K562 (cell line): ENCODE measurements at regions not wholly inside any gene's neighbourhood (a gene's known extent, or its start where the extent isn't known, plus 50 kb on each side); places are given as distances from the start of the nearest gene placed in this dataset.

ENCODE experiments used
- ATAC-seq: fragments of 200-7000 bp; cut with Tn5 transposase; 3 replicates; pipeline ENCODE4 v1.9.1; 2020; ENCODE audit warnings: moderate library complexity
- BruUV-seq: library from RNA; stranded (reverse); fragments of 400-500 nt; replicated peaks from 2 replicates; lab custom pipeline; 2021; lab: Mats Ljungman, UMichigan
- CTCF ChIA-PET: fragments of 300-600 bp; formaldehyde crosslinking; extraction: SDS; loops from one replicate; lab custom pipeline; 2021; ENCODE audit warnings: low intra/inter-chr PET ratio; lab: Yijun Ruan, JAX
- POLR2A ChIA-PET: fragments of 300-600, 350-650 bp; sonication (Branson Sonifier 250); formaldehyde crosslinking; extraction: SDS; loops from one replicate; lab custom pipeline; 2021; ENCODE audit warnings: antibody characterized with exemption, inconsistent platforms; lab: Yijun Ruan, JAX
- DNase-seq, 4 experiments: peaks; one replicate each; pipeline versions ENCODE4 v3.0.0 to v3.0.0-alpha.2; 2011 to 2018; ENCODE audit warnings: low spot score in 3 of 4, mixed read lengths in 3 of 4; ENCODE audit errors: extremely low read depth in 1 of 4
- FAIRE-seq: peaks from 2 replicates; lab custom pipeline; 2011; peaks lifted over from hg19 to GRCh38; lab: Jason Lieb, UNC
- H2AFZ ChIP-seq: 2 replicates; pipeline ENCODE4 v1.6.0; 2011; ENCODE audit warnings: low read depth, low read length, control low read depth, inconsistent platforms
- H3K27ac ChIP-seq: fragments of 200-600 bp; 3 replicates; pipeline ENCODE4 v1.8.0; 2011; ENCODE audit warnings: low read depth, mild to moderate bottlenecking, control low read depth, inconsistent platforms, low read length, moderate library complexity, mixed read lengths; ENCODE audit errors: extremely low read depth
- H3K27me3 ChIP-seq, 2 experiments: fragments of 300-600 bp in 1 of 2; 2 replicates in 1 of 2; 3 replicates in 1 of 2; pipeline versions ENCODE4 v1.6.0 to v1.8.0; 2011; ENCODE audit warnings: inconsistent platforms in 2 of 2, low read length in 2 of 2, mild to moderate bottlenecking in 1 of 2, mixed read lengths in 1 of 2, moderate library complexity in 1 of 2; ENCODE audit not compliant: control insufficient read depth in 2 of 2, insufficient read depth in 2 of 2
- H3K36me3 ChIP-seq: fragments of 300-600 bp; 3 replicates; pipeline ENCODE4 v1.8.0; 2011; ENCODE audit warnings: mild to moderate bottlenecking, low read length, inconsistent platforms; ENCODE audit not compliant: control insufficient read depth, insufficient read depth
- H3K4me1 ChIP-seq, 2 experiments: fragments of 200-600 bp in 1 of 2; replicated peaks in 1 of 2; 2 replicates in 1 of 2; 3 replicates in 1 of 2; pipeline versions ENCODE4 v1.5.1 to v1.8.0; 2011; ENCODE audit warnings: inconsistent platforms in 2 of 2, low read length in 2 of 2, mild to moderate bottlenecking in 1 of 2, mixed read lengths in 1 of 2, moderate library complexity in 1 of 2; ENCODE audit not compliant: control insufficient read depth in 2 of 2, insufficient read depth in 2 of 2
- H3K4me2 ChIP-seq: 2 replicates; pipeline ENCODE4 v1.6.1; 2011; ENCODE audit warnings: low read length, control low read depth, inconsistent platforms, mixed read lengths; ENCODE audit not compliant: insufficient read depth
- H3K4me3 ChIP-seq: fragments of 200-600 bp; sonication (generic), shearing (Covaris generic); 2 replicates; pipeline ENCODE4 v1.5.1; 2016; ENCODE audit warnings: control low read depth, inconsistent platforms
- H3K79me2 ChIP-seq: fragments of 200-600 bp; 3 replicates; pipeline ENCODE4 v1.8.0; 2011; ENCODE audit warnings: low read length, inconsistent platforms; ENCODE audit not compliant: control insufficient read depth, insufficient read depth
- H3K9ac ChIP-seq, 2 experiments: 2 replicates each; pipeline versions ENCODE4 v1.6.0 to v1.6.1; 2011; ENCODE audit warnings: low read depth in 2 of 2, low read length in 2 of 2, control low read depth in 1 of 2, inconsistent platforms in 1 of 2, mild to moderate bottlenecking in 1 of 2, mixed read lengths in 1 of 2; ENCODE audit not compliant: insufficient read depth in 1 of 2
- H3K9me1 ChIP-seq: one replicate; pipeline ENCODE4 v1.6.0; 2011; ENCODE audit warnings: inconsistent platforms, mild to moderate bottlenecking, low read length, moderate library complexity; ENCODE audit not compliant: control insufficient read depth, insufficient read depth
- H3K9me3 ChIP-seq: replicated peaks from 2 replicates; pipeline ENCODE4 v1.5.1; 2011; ENCODE audit warnings: low read depth, low read length, inconsistent platforms; ENCODE audit not compliant: control insufficient read depth, insufficient read depth
- H4K20me1 ChIP-seq: replicated peaks from 2 replicates; pipeline ENCODE4 v1.6.1; 2011; ENCODE audit warnings: low read length, inconsistent platforms, mixed read lengths; ENCODE audit not compliant: control insufficient read depth, insufficient read depth
- ARID2 ChIP-seq: fragments of 450-650 bp; IDR thresholded peaks from 2 replicates; pipeline ENCODE4 v1.6.1; 2017; ENCODE audit warnings: antibody characterized with exemption, mild to moderate bottlenecking
- DNMT1 ChIP-seq: fragments of 450-650 bp; IDR thresholded peaks from 2 replicates; pipeline ENCODE4 v1.6.1; 2016; ENCODE audit warnings: antibody characterized with exemption, mild to moderate bottlenecking
- DPF2 ChIP-seq: fragments of 450-650 bp; IDR thresholded peaks from 2 replicates; pipeline ENCODE4 v1.6.1; 2016
- FOXA1 ChIP-seq: fragments of 450-650 bp; IDR thresholded peaks from 2 replicates; pipeline ENCODE4 v1.6.1; 2016; ENCODE audit warnings: mild to moderate bottlenecking, borderline replicate concordance
- LARP7 ChIP-seq: fragments of 450-650 bp; IDR thresholded peaks from 2 replicates; pipeline ENCODE4 v1.6.1; 2016
- SRSF3 ChIP-seq: fragments of 200-400 bp; formaldehyde crosslinking; IDR thresholded peaks from 2 replicates; pipeline ENCODE4 v1.6.1; 2016; ENCODE audit warnings: mild to moderate bottlenecking, low read length, moderate library complexity; ENCODE audit not compliant: insufficient read depth
- ZNF586 ChIP-seq: fragments of 450-650 bp; formaldehyde crosslinking; conservative IDR thresholded peaks from 2 replicates; pipeline ENCODE4 v1.4.0; 2020; ENCODE audit warnings: mild to moderate bottlenecking, moderate library complexity
- WGBS: fragments of 100-300 bp; shearing (Covaris generic); methylation state at CpG from one replicate; pipeline ENCODE4 v1.1.6; 2016; ENCODE audit warnings: low coverage, mixed read lengths; ENCODE audit not compliant: insufficient coverage; ENCODE audit errors: missing lambda C conversion rate; 5-methylcytosine and 5-hydroxymethylcytosine counted together
- in situ Hi-C: fragments of 300-500 bp; cut with MboI; formaldehyde crosslinking; loops from 4 replicates; pipeline ENCODE4 v1.15.0; 2018; ENCODE audit warnings: inconsistent platforms, mixed read lengths
- intact Hi-C: fragments of 100-400 bp; cut with micrococcal nuclease; formaldehyde crosslinking; loops from 2 replicates; pipeline ENCODE4 v1.14.2; 2022

- no peak for TF ChIP-seq FOXA1
- TF ChIP-seq ZNF586 (CRISPR knock-in tag), result no peak
- no peak for TF ChIP-seq ARID2
- TF ChIP-seq LARP7, result no peak
- TF ChIP-seq, all 486 proteins: peak for 0
Measured at GRCh38 chr2:173436088-173436487, 81.4 kb downstream of the CDCA7 start (continued).

DNA sequence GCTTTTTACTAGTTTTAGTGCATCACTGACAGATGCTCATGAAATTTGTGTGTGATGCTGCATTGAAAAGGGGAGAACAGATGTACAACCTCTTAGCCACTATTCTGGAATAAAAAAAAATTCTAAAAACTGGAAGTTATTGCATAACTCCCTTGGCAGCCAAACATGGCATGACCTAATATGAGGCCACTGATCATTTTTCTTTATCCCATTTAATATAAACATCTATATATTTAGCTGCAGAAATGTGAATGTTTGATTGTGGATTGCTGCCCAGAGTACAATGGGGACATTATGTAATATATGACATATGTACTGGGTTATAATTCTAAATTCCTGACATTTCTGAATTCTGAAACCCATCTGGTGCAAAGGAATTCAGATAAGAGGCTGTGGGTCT lies 86.5 kb downstream of the CDCA7 start:
- no peak for TF ChIP-seq DNMT1
- ATAC-seq (no peak), FAIRE-seq (no peak), DNase-seq (no peak)
- Histone ChIP-seq H3K4me2 (no peak overlapping the region), H3K9me3 (no peaks in the 10 kb centered on the region), H3K27me3 (peaks cover 5 to 19% of the 10 kb centered on the region in 2 experiments; a peak in 3 of 5 replicates), H3K36me3 (no peaks in the 10 kb centered on the region), H3K4me3 (no peak overlapping the region), H3K9ac (no peak overlapping the region), H3K79me2 (no peaks in the 10 kb centered on the region), H3K4me1 (no peaks in the 10 kb centered on the region), H4K20me1 (no peaks in the 10 kb centered on the region), H3K27ac (no peak overlapping the region), H3K9me1 (no peaks in the 10 kb centered on the region), H2AFZ (no peak overlapping the region)
- intact Hi-C loops, result no loop called here
- ChIA-PET CTCF (no interaction called here), POLR2A (no interaction called here)
- BruUV-seq, result no TSS peak
- in situ Hi-C loops, result no loop called here

DNA sequence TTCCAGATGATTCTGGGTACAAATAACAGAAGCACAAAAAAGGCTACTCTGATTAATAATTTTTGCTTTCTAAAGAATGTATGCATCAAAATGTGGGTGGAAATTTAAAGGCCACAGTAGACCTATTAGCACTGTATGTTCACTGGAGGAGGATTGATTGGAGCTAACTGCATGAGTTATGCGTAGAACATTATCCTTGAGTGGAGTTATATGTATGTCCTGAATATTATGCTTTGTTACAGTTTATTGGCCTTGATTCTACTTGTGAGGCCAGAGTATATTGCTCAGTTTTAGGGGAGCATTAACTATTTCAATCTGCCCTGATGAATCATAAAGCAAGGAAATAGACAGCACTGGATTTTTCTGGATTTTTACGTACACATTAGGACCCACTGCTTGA lies 87.9 kb downstream of the CDCA7 start:
- TF ChIP-seq DPF2 (no peak), SRSF3 (no peak)
- Histone ChIP-seq H3K9me3 (no peaks in the 10 kb centered on the region), H2AFZ (no peak overlapping the region), H3K9me1 (no peaks in the 10 kb centered on the region), H3K27ac (no peak overlapping the region), H3K79me2 (no peaks in the 10 kb centered on the region), H4K20me1 (no peaks in the 10 kb centered on the region), H3K36me3 (no peaks in the 10 kb centered on the region), H3K4me3 (no peak overlapping the region), H3K4me1 (no peaks in the 10 kb centered on the region), H3K27me3 (peaks cover 5 to 19% of the 10 kb centered on the region in 2 experiments; a peak in 3 of 5 replicates), H3K9ac (no peak overlapping the region), H3K4me2 (no peak overlapping the region)
- no peak for FAIRE-seq
- ChIA-PET CTCF (no interaction called here), POLR2A (no interaction called here)
- DNase-seq, result no peak
- in situ Hi-C loops, result no loop called here
- ATAC-seq, result no peak
- 16% methylated on average over 2 of the region's 2 CpGs for WGBS
- BruUV-seq, result no TSS peak
- intact Hi-C loops, result no loop called here
